ENCODE measurements at regions not wholly inside any gene's neighbourhood (a gene's known extent, or its start where the extent isn't known, plus 50 kb on each side); places are given as distances from the start of the nearest gene placed in this dataset.

DNA sequence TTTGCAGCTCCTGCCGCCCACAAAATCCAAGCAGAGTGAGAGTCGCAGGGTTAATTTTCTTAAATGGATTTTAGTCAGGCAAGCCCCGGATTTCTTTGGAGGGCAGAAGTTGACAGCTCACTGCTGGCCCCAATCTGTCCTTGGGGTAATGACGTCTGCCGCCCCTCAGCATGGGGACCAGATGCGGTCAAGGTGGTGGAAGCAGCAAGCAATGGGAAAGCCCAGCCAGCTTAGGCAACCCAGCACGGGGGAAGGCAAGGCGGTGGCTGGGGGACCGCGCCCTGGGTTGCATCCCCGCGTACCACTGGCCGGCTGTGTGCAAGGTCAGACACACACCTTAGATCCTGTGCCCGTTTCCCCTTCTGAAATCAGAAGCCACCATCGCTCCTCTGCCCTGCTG is 321.7 kb downstream of the C16orf95 start:
- peaks cover 0 to 25% (median 0%) of the 10 kb centered on the region in 9 donors for H3K27me3 ChIP-seq
- peak in 1 of 4 donors; percentile 47 for ATAC-seq
- TF ChIP-seq, protein P1, sequence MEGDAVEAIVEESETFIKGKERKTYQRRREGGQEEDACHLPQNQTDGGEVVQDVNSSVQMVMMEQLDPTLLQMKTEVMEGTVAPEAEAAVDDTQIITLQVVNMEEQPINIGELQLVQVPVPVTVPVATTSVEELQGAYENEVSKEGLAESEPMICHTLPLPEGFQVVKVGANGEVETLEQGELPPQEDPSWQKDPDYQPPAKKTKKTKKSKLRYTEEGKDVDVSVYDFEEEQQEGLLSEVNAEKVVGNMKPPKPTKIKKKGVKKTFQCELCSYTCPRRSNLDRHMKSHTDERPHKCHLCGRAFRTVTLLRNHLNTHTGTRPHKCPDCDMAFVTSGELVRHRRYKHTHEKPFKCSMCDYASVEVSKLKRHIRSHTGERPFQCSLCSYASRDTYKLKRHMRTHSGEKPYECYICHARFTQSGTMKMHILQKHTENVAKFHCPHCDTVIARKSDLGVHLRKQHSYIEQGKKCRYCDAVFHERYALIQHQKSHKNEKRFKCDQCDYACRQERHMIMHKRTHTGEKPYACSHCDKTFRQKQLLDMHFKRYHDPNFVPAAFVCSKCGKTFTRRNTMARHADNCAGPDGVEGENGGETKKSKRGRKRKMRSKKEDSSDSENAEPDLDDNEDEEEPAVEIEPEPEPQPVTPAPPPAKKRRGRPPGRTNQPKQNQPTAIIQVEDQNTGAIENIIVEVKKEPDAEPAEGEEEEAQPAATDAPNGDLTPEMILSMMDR (IDR thresholded peaks at IDR 0.05), result no peak
- no peak for TF ChIP-seq POLR2A (IDR thresholded peaks at IDR 0.05)
- peaks cover 0 to 5% (median 0%) of the 10 kb centered on the region in 12 donors for H3K9me3 ChIP-seq
- peaks cover 0 to 9% (median 5%) of the 10 kb centered on the region in 12 donors for H3K4me1 ChIP-seq
- intact Hi-C loops (cut with DNase I), result no loop called here
- no peak overlapping the region for H3K27ac ChIP-seq
- no peaks in the 10 kb centered on the region for H3K36me3 ChIP-seq
- H3K4me3 ChIP-seq, result no peak overlapping the region
- DNase-seq, result no peak
- WGBS, 4 donors, result 61 to 69% (median 64%) methylated on average over 15 of the region's 15 CpGs

DNA sequence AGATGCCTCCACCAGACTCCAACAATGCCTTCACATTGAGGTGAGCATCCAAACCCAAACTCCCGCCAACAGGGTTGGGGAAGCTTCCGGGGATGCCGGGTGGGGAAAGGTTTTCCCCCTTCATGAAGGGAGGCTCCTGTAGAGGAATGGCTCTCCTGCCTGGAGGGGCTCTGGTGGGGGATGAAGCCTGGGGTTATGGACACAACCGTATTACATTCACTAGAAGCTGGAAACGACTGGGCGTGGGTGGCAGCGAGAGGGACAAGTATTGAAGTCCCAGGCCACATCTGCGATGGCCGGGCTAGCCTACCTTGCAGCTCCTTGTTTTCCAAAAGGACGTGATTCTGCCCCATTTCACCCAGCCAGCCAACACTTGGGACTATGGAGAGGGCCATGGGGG is 321.1 kb downstream of the C16orf95 start:
- peaks cover 0 to 25% (median 0%) of the 10 kb centered on the region in 9 donors for H3K27me3 ChIP-seq
- no peak for ATAC-seq
- no peaks in the 10 kb centered on the region for H3K36me3 ChIP-seq
- TF ChIP-seq, protein P1 (IDR thresholded peaks at IDR 0.05), result no peak
- no peak for TF ChIP-seq POLR2A (IDR thresholded peaks at IDR 0.05)
- no peak for DNase-seq
- WGBS, 4 donors, result 94 to 97% (median 95%) methylated on average over 10 of the region's 10 CpGs
- no peak overlapping the region for H3K27ac ChIP-seq
- H3K4me3 ChIP-seq, result no peak overlapping the region
- intact Hi-C loops (cut with DNase I), result no loop called here
- H3K9me3 ChIP-seq, result peaks cover 0 to 10% (median 0%) of the 10 kb centered on the region in 12 donors
- peaks cover 0 to 9% (median 5%) of the 10 kb centered on the region in 12 donors for H3K4me1 ChIP-seq

DNA sequence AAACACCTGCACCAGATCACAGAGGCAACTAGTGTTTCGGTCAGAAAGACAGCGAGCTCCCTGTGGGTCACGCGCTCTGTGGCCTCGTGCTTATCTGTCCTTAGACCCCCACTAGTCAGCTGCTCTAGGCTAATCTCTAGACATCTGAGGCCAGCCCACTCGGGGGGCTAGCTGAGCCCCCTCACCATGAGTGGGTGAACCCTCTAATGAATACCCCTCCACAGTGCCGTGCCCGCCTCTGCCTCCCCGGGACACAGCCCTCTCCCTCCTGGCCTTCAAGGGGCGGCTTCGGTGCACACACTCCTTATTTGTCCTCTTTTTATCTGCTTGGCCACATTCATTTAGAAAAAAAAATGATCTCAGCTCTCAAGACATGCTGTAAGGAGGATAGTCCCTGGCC is 320.1 kb downstream of the C16orf95 start:
- Histone ChIP-seq H3K9me3 (peaks cover 0 to 14% (median 0%) of the 10 kb centered on the region in 12 donors), H3K36me3 (no peaks in the 10 kb centered on the region), H3K4me1 (peaks cover 0 to 9% (median 5%) of the 10 kb centered on the region in 12 donors), H3K4me3 (no peak overlapping the region), H3K27me3 (peaks cover 0 to 25% (median 0%) of the 10 kb centered on the region in 9 donors), H3K27ac (no peak overlapping the region)
- TF ChIP-seq, protein P1 (IDR thresholded peaks at IDR 0.05), result no peak
- TF ChIP-seq POLR2A (IDR thresholded peaks at IDR 0.05), result no peak
- no peak for DNase-seq
- WGBS, 4 donors, result 69 to 80% (median 76%) methylated on average over 10 to 11 of the region's 11 CpGs
- intact Hi-C loops (cut with DNase I), result no loop called here
- no peak for ATAC-seq

DNA sequence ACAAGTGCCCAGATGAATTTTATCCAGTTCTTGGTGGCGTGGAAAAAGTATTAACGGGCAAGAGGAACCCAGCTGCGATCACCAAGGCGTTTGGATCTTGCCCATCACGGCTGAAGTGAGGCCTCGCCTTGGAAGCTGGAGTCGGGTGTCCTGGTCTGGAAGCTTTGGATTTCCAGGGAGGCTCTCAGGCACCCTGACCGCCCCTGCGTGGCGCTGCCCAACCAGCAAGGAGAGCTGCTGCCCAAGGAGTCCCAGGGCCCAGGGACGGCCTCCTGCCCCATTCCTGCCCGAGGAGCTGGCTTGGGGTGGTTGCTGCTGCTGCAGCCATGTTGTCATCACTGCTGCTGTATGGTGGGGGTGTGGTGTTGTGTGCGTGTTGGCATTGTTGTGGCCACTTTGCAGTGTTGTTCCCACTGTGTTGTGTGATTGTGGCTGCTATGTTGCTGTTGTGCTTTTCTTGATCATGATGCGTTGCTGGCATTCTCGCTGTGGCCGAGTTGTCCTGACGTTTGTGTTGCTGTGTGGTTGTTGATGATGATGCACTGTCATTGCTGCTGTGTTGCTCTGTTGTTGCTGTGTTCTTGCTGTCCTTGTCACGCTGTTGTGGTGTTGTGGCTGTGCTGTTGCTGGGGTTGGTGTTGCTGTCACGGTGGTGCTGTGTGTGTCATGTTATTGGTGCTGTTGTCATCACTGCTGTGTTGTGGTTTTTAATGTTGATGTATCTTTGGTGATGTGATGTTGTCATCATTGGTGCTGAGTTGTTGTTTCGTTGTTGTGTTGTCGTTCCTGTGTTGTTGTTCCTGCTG is 318.8 kb downstream of the C16orf95 start:
- Histone ChIP-seq H3K27me3 (peaks cover 0 to 25% (median 0%) of the 10 kb centered on the region in 9 donors), H3K36me3 (no peaks in the 10 kb centered on the region), H3K27ac (no peak overlapping the region), H3K4me1 (peaks cover 0 to 9% (median 5%) of the 10 kb centered on the region in 12 donors), H3K4me3 (no peak overlapping the region), H3K9me3 (peaks cover 0 to 14% (median 0%) of the 10 kb centered on the region in 12 donors)
- intact Hi-C loops (cut with DNase I), result no loop called here
- TF ChIP-seq, protein P1 (IDR thresholded peaks at IDR 0.05), result no peak
- TF ChIP-seq POLR2A (IDR thresholded peaks at IDR 0.05), result no peak
- no peak for ATAC-seq
- no peak for DNase-seq
- 84 to 93% (median 88%) methylated on average over 17 to 21 of the region's 21 CpGs for WGBS, 4 donors

Data from heart left ventricle (tissue), 16 donors.